Liver (tissue), 3 donors: ENCODE measurements at regions not wholly inside any gene's neighbourhood (a gene's known extent, or its start where the extent isn't known, plus 50 kb on each side); places are given as distances from the start of the nearest gene placed in this dataset.

Experiments
- FOXA2 ChIP-seq: IDR thresholded peaks from 2 replicates; pipeline ENCODE4 v1.6.1; 2016; ENCODE audit warnings: antibody characterized with exemption
- GABPA ChIP-seq, 2 donors: IDR thresholded peaks in 1 of 2; conservative IDR thresholded peaks in 1 of 2; 2 replicates each; pipeline ENCODE4 v1.6.1; 2016; ENCODE audit warnings: antibody characterized with exemption in 2 of 2, mild to moderate bottlenecking in 1 of 2, moderate library complexity in 1 of 2
- HNF4A ChIP-seq, 2 donors: conservative IDR thresholded peaks; 2 replicates each; pipeline ENCODE4 v1.6.1; 2016; ENCODE audit warnings: antibody characterized with exemption in 2 of 2, mild to moderate bottlenecking in 2 of 2
- HNF4G ChIP-seq: IDR thresholded peaks from 2 replicates; pipeline ENCODE4 v1.6.1; 2016; ENCODE audit warnings: antibody characterized with exemption
- JUND ChIP-seq, 2 donors: IDR thresholded peaks; 2 replicates each; pipeline ENCODE4 v1.6.1; 2016; ENCODE audit warnings: antibody characterized with exemption in 2 of 2
- RAD21 ChIP-seq, 2 donors: IDR thresholded peaks; 2 replicates each; pipeline ENCODE4 v1.6.1; 2016; ENCODE audit warnings: antibody characterized with exemption in 2 of 2, mild to moderate bottlenecking in 2 of 2
- RXRA ChIP-seq, 2 donors: IDR thresholded peaks; 2 replicates each; pipeline ENCODE4 v1.6.1; 2017 to 2018; ENCODE audit warnings: antibody characterized with exemption in 2 of 2, mild to moderate bottlenecking in 1 of 2
- TAF1 ChIP-seq: conservative IDR thresholded peaks from 2 replicates; pipeline ENCODE4 v1.6.1; 2016; ENCODE audit warnings: antibody characterized with exemption, mild to moderate bottlenecking
- YY1 ChIP-seq: IDR thresholded peaks from 2 replicates; pipeline ENCODE4 v1.6.1; 2016; ENCODE audit warnings: antibody characterized with exemption, mild to moderate bottlenecking
- TF ChIP-seq, protein P1 (sequence below): fragments of 150-350 bp; IDR thresholded peaks from 2 replicates; pipeline ENCODE4 v1.5.1; 2017; ENCODE audit warnings: improper control_type of control experiment, low read depth, low read length; ENCODE audit not compliant: missing input control
- TF ChIP-seq, protein P2 (sequence below): IDR thresholded peaks from 2 replicates; pipeline ENCODE4 v1.6.1; 2016; ENCODE audit warnings: antibody characterized with exemption, mild to moderate bottlenecking
- TF ChIP-seq, protein P3 (sequence below): IDR thresholded peaks from 2 replicates; pipeline ENCODE4 v1.6.1; 2016; ENCODE audit warnings: antibody characterized with exemption
- donor health status: healthy.
- donor health status: healthy.

DNA sequence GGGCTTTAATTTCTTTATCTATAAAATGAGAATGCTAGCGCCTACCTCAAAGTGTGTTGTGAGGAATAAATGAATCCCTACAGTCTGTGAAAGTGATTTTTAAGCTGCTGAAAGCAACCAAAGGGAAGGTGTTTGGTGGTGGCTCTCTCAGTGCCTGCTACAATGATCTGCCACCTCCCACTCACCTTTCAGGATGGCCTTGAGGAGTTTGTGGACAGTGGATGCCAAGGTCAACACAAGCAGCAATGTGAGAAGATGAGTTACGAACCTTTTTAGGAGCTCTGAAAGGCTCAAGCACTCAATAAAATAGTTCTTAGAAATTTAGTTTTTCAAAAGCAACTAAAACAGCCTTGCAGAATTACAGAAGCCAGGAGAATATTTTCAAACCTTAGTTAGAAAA lies 176.6 kb upstream of the DPT start:
- TF ChIP-seq, protein P1, sequence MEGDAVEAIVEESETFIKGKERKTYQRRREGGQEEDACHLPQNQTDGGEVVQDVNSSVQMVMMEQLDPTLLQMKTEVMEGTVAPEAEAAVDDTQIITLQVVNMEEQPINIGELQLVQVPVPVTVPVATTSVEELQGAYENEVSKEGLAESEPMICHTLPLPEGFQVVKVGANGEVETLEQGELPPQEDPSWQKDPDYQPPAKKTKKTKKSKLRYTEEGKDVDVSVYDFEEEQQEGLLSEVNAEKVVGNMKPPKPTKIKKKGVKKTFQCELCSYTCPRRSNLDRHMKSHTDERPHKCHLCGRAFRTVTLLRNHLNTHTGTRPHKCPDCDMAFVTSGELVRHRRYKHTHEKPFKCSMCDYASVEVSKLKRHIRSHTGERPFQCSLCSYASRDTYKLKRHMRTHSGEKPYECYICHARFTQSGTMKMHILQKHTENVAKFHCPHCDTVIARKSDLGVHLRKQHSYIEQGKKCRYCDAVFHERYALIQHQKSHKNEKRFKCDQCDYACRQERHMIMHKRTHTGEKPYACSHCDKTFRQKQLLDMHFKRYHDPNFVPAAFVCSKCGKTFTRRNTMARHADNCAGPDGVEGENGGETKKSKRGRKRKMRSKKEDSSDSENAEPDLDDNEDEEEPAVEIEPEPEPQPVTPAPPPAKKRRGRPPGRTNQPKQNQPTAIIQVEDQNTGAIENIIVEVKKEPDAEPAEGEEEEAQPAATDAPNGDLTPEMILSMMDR = no peak
- TF ChIP-seq RAD21 (IDR thresholded peaks at IDR 0.05) = no peak
- TF ChIP-seq YY1 = no peak
- no peak for TF ChIP-seq JUND (IDR thresholded peaks at IDR 0.05)
- no peak for TF ChIP-seq FOXA2
- no peak for TF ChIP-seq RXRA (IDR thresholded peaks at IDR 0.05)
- no peak for TF ChIP-seq GABPA (IDR thresholded peaks at IDR 0.05 in 1 of 2, conservative IDR thresholded peaks at IDR 0.05 in 1 of 2)
- TF ChIP-seq HNF4G = no peak
- TF ChIP-seq, protein P2, sequence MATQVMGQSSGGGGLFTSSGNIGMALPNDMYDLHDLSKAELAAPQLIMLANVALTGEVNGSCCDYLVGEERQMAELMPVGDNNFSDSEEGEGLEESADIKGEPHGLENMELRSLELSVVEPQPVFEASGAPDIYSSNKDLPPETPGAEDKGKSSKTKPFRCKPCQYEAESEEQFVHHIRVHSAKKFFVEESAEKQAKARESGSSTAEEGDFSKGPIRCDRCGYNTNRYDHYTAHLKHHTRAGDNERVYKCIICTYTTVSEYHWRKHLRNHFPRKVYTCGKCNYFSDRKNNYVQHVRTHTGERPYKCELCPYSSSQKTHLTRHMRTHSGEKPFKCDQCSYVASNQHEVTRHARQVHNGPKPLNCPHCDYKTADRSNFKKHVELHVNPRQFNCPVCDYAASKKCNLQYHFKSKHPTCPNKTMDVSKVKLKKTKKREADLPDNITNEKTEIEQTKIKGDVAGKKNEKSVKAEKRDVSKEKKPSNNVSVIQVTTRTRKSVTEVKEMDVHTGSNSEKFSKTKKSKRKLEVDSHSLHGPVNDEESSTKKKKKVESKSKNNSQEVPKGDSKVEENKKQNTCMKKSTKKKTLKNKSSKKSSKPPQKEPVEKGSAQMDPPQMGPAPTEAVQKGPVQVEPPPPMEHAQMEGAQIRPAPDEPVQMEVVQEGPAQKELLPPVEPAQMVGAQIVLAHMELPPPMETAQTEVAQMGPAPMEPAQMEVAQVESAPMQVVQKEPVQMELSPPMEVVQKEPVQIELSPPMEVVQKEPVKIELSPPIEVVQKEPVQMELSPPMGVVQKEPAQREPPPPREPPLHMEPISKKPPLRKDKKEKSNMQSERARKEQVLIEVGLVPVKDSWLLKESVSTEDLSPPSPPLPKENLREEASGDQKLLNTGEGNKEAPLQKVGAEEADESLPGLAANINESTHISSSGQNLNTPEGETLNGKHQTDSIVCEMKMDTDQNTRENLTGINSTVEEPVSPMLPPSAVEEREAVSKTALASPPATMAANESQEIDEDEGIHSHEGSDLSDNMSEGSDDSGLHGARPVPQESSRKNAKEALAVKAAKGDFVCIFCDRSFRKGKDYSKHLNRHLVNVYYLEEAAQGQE = no peak
- TF ChIP-seq TAF1 = no peak
- no peak for TF ChIP-seq HNF4A (conservative IDR thresholded peaks at IDR 0.05)
- TF ChIP-seq, protein P3, sequence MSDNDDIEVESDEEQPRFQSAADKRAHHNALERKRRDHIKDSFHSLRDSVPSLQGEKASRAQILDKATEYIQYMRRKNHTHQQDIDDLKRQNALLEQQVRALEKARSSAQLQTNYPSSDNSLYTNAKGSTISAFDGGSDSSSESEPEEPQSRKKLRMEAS = no peak
